Adrenal gland (tissue), 9 donors: ENCODE measurements at regions not wholly inside any gene's neighbourhood (a gene's known extent, or its start where the extent isn't known, plus 50 kb on each side); places are given as distances from the start of the nearest gene placed in this dataset.

Source experiments
- DNase-seq, 7 donors: peaks; one replicate each; pipeline ENCODE4 v3.0.0-alpha.2; 2019 to 2020
- H3K27ac ChIP-seq, 5 donors: fragments of 200-600 bp; sonication (generic) in 4 of 5; 1 replicate in 3 of 5; 2 replicates in 2 of 5; pipeline versions ENCODE4 v1.5.1 to v1.8.0; 2016 to 2020; ENCODE audit warnings: mild to moderate bottlenecking in 1 of 5
- H3K27me3 ChIP-seq: fragments of 200-600 bp; 2 replicates; pipeline ENCODE4 v1.8.0; 2021
- H3K36me3 ChIP-seq, 2 donors: fragments of 200-600 bp; replicated peaks in 1 of 2; 1 replicate in 1 of 2; 2 replicates in 1 of 2; pipeline versions ENCODE4 v1.5.1 to v1.8.0; 2018 to 2022
- H3K4me1 ChIP-seq, 2 donors: fragments of 200-600 bp; replicated peaks in 1 of 2; 1 replicate in 1 of 2; 2 replicates in 1 of 2; pipeline versions ENCODE4 v1.5.1 to v1.8.0; 2018 to 2021
- H3K4me3 ChIP-seq, 4 donors: fragments of 200-600 bp; sonication (generic) in 3 of 4; one replicate each; pipeline ENCODE4 v1.5.1; 2016 to 2018
- H3K9me3 ChIP-seq, 3 donors: fragments of 200-600 bp; sonication (generic) in 1 of 3; replicated peaks in 1 of 3; 1 replicate in 2 of 3; 2 replicates in 1 of 3; pipeline versions ENCODE4 v1.5.1 to v1.8.0; 2016 to 2021
- POLR2A ChIP-seq, 2 donors: fragments of 450-650 bp; IDR thresholded peaks; one replicate each; pipeline ENCODE4 v1.6.1; 2017; ENCODE audit warnings: antibody characterized with exemption in 2 of 2, mild to moderate bottlenecking in 2 of 2, moderate library complexity in 1 of 2
- WGBS, 4 donors: extraction: QIAGEN DNeasy Blood & Tissue Kit in 2 of 4; methylation state at CpG; one replicate each; pipeline versions ENCODE4 v1.1.5 to v1.1.7; 2013 to 2017; 5-methylcytosine and 5-hydroxymethylcytosine counted together
- intact Hi-C, 2 donors: fragments of 100-400 bp; cut with DNase I; formaldehyde crosslinking; loops; one replicate each; pipeline versions ENCODE4 v1.14.1 to v1.15.0; 2022 to 2023
- TF ChIP-seq, protein P1 (sequence below), 6 experiments: fragments of 450-650 bp in 4 of 6; fragments of 200-600 bp in 2 of 6; sonication (generic) in 1 of 6; IDR thresholded peaks; 1 replicate in 5 of 6; 2 replicates in 1 of 6; pipeline versions ENCODE4 v1.5.1 to v1.8.0; 2016 to 2021; ENCODE audit warnings: antibody characterized with exemption in 6 of 6, mild to moderate bottlenecking in 2 of 6, moderate library complexity in 1 of 6
- donor health status: healthy with polysubstance abuse.
- donor health status: Bipolar disorder and iron deficiency.
- donor health status: DM: yes; HTN: yes; CAD: no.
- donor health status: DM: no; HTN: no; CAD: no.
- donor health status: DM: no; HTN: no; CAD: no.

DNA sequence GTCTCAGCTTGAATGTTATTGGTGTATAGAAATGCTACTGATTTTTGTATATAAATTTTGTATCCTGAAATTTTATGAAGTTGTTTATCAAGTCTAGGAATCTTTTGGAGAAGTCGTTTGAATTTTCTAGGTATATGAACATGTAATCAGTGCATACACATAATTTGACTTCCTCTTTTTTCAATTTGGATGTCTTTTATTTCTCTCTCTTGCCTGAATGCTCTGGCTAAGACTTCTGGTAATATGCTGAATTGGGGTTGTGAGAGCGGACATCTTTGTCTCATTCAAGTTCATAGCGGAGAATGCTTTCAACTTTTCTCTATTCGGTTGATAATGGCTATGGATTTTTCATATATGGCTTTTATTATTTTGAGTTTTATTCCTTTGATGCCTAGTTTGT is 100.9 kb upstream of the MCTP2 start:
- no peak for TF ChIP-seq POLR2A (IDR thresholded peaks at IDR 0.05)
- TF ChIP-seq, protein P1, sequence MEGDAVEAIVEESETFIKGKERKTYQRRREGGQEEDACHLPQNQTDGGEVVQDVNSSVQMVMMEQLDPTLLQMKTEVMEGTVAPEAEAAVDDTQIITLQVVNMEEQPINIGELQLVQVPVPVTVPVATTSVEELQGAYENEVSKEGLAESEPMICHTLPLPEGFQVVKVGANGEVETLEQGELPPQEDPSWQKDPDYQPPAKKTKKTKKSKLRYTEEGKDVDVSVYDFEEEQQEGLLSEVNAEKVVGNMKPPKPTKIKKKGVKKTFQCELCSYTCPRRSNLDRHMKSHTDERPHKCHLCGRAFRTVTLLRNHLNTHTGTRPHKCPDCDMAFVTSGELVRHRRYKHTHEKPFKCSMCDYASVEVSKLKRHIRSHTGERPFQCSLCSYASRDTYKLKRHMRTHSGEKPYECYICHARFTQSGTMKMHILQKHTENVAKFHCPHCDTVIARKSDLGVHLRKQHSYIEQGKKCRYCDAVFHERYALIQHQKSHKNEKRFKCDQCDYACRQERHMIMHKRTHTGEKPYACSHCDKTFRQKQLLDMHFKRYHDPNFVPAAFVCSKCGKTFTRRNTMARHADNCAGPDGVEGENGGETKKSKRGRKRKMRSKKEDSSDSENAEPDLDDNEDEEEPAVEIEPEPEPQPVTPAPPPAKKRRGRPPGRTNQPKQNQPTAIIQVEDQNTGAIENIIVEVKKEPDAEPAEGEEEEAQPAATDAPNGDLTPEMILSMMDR (IDR thresholded peaks at IDR 0.05) = no peak
- 71 to 90% (median 81%) methylated on average over 4 of the region's 4 CpGs for WGBS, 4 donors
- Histone ChIP-seq H3K4me3 (no peak overlapping the region), H3K36me3 (no peaks in the 10 kb centered on the region), H3K4me1 (no peaks in the 10 kb centered on the region), H3K27ac (no peak overlapping the region), H3K9me3 (no peaks in the 10 kb centered on the region), H3K27me3 (no peaks in the 10 kb centered on the region)
- no peak for DNase-seq
- intact Hi-C loops = no loop called here

DNA sequence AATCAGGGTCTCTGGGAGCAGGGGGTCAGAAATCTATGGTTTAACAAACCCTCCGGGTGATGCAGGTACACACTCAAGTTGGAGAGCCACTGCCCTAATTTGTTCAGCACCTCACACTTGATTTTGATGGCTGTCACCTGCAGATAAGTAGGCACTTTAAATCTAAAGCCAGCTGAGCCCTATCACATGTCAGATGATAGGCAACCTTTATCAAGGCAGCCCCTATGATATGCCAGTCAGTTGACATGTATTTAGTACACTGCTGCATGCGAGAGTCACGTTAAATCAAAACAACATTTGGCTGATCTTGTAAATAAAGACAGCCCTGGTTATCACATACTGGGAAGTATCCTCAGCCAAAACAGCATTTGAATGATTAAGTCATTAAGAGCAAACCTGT is 104.4 kb upstream of the MCTP2 start:
- H3K9me3 ChIP-seq = no peaks in the 10 kb centered on the region
- DNase-seq = no peak
- 70 to 85% (median 79%) methylated on average over 2 to 3 of the region's 3 CpGs for WGBS, 4 donors
- H3K4me1 ChIP-seq = no peaks in the 10 kb centered on the region
- H3K4me3 ChIP-seq = no peak overlapping the region
- no peak for TF ChIP-seq POLR2A (IDR thresholded peaks at IDR 0.05)
- TF ChIP-seq, protein P1 (IDR thresholded peaks at IDR 0.05) = no peak
- no peak overlapping the region for H3K27ac ChIP-seq
- intact Hi-C loops = loop anchor here (10.0 kb wide), 2 partner anchors 132 to 1092 kb away; no protein-coding TSS in a partner anchor
- H3K36me3 ChIP-seq = no peaks in the 10 kb centered on the region
- H3K27me3 ChIP-seq = no peaks in the 10 kb centered on the region

DNA sequence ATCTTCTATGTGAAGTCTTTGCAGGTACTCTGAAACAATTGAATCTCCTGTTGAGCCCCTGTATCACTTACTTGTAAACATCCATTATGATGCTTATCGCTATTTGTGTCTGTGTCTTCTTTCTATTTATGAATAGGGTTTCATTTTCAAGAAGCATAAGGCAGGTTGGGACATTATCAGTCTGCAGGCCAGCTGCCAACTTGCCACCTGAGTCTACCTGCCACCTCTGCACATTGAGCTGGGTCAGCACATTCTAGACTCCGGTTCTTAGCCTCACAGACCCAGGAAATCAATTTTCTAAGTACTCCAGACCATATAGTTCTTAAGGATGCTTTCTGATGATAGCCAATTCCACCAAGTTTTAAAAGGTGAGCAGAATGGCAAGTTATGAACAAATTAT is 105.7 kb upstream of the MCTP2 start:
- no peaks in the 10 kb centered on the region for H3K9me3 ChIP-seq
- TF ChIP-seq, protein P1 (IDR thresholded peaks at IDR 0.05) = no peak
- TF ChIP-seq POLR2A (IDR thresholded peaks at IDR 0.05) = no peak
- intact Hi-C loops = loop anchor here (10.0 kb wide), 2 partner anchors 131 to 1091 kb away; no protein-coding TSS in a partner anchor
- no peaks in the 10 kb centered on the region for H3K27me3 ChIP-seq
- H3K4me1 ChIP-seq = no peaks in the 10 kb centered on the region
- no peak overlapping the region for H3K4me3 ChIP-seq
- H3K27ac ChIP-seq = no peak overlapping the region
- no peak for DNase-seq
- H3K36me3 ChIP-seq = no peaks in the 10 kb centered on the region
- 85 to 89% (median 87%) methylated on average over 2 of the region's 2 CpGs for WGBS, 4 donors

DNA sequence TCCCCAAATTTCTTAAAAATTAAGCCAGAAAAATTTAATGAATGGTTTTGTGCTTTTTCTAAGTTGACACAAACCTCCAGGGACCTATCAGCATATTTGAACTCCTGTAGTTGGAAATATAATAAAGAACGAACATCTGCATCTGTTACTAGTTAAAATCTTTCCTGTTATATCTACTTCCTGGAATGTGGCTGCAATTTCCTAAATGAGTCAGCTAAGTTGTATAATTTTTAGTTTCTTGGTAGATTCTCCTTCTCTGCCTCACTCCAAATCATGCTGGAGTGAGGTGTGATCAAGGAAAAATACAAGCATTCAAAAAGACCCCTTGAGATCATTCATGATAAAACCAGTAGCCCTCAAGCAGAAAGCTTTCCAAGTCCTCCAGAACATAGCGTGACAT is 106.2 kb upstream of the MCTP2 start:
- H3K4me3 ChIP-seq = no peak overlapping the region
- H3K36me3 ChIP-seq = no peaks in the 10 kb centered on the region
- H3K4me1 ChIP-seq = no peaks in the 10 kb centered on the region
- no peak for TF ChIP-seq POLR2A (IDR thresholded peaks at IDR 0.05)
- TF ChIP-seq, protein P1 (IDR thresholded peaks at IDR 0.05) = no peak
- no peak for DNase-seq
- WGBS, 4 donors = 67 to 73% (median 70%) methylated on average over 2 of the region's 2 CpGs
- H3K27ac ChIP-seq = no peak overlapping the region
- intact Hi-C loops = loop anchor here (10.0 kb wide), 2 partner anchors 130 to 1090 kb away; no protein-coding TSS in a partner anchor
- H3K9me3 ChIP-seq = no peaks in the 10 kb centered on the region
- H3K27me3 ChIP-seq = no peaks in the 10 kb centered on the region
